GM12874 (cell line): ENCODE measurements at regions not wholly inside any gene's neighbourhood (a gene's known extent, or its start where the extent isn't known, plus 50 kb on each side); places are given as distances from the start of the nearest gene placed in this dataset.

Source experiments
- CTCF ChIP-seq: IDR thresholded peaks from 2 replicates; pipeline ENCODE4 v1.5.1; 2011; ENCODE audit warnings: low read depth, mild to moderate bottlenecking, control low read depth, low read length, moderate library complexity; ENCODE audit not compliant: insufficient read depth

- no peak for TF ChIP-seq CTCF
Observed at GRCh38 chr6:66992660-66993059, 1285.6 kb upstream of the EYS start.

GRCh38 chr6:66986940-66987339 is 1279.9 kb upstream of the EYS start:
- TF ChIP-seq CTCF, result no peak

GRCh38 chr6:66985816-66986215 is 1278.8 kb upstream of the EYS start:
- no peak for TF ChIP-seq CTCF

- TF ChIP-seq CTCF, result no peak
Observed at GRCh38 chr6:66970373-66970772, 1263.3 kb upstream of the EYS start.

GRCh38 chr6:66965227-66965626 is 1258.2 kb upstream of the EYS start:
- TF ChIP-seq CTCF, result no peak

- no peak for TF ChIP-seq CTCF
Observed at GRCh38 chr6:66964216-66964615, 1257.2 kb upstream of the EYS start.

- TF ChIP-seq CTCF, result no peak
Observed at GRCh38 chr6:66962082-66962481, 1255.1 kb upstream of the EYS start.

GRCh38 chr6:66961191-66961590 is 1254.2 kb upstream of the EYS start:
- TF ChIP-seq CTCF, result no peak
